Urinary bladder (tissue), 3 donors: ENCODE measurements at regions not wholly inside any gene's neighbourhood (a gene's known extent, or its start where the extent isn't known, plus 50 kb on each side); places are given as distances from the start of the nearest gene placed in this dataset.

Experiments used
- DNase-seq: peaks from one replicate; pipeline ENCODE4 v3.0.0-alpha.2; 2015; ENCODE audit errors: extremely low spot score
- H3K27ac ChIP-seq: one replicate; pipeline ENCODE4 v1.5.1; 2013; ENCODE audit warnings: low read depth, mild to moderate bottlenecking, moderate library complexity
- H3K36me3 ChIP-seq: one replicate; pipeline ENCODE4 v1.6.1; 2013; ENCODE audit warnings: mild to moderate bottlenecking, moderate library complexity; ENCODE audit not compliant: insufficient read depth
- H3K4me1 ChIP-seq: one replicate; pipeline ENCODE4 v1.6.1; 2013; ENCODE audit warnings: mild to moderate bottlenecking, moderate library complexity; ENCODE audit not compliant: insufficient read depth
- H3K4me3 ChIP-seq: one replicate; pipeline ENCODE4 v1.5.1; 2013; ENCODE audit warnings: low read depth, low read length
- WGBS: extraction: QIAGEN DNeasy Blood & Tissue Kit; methylation state at CpG from one replicate; pipeline ENCODE4 v1.1.7; 2013; 5-methylcytosine and 5-hydroxymethylcytosine counted together
- donor health status: healthy with polysubstance abuse.
- donor health status: healthy.

- H3K27ac ChIP-seq, result no peak overlapping the region
- no peak for DNase-seq
- no peaks in the 10 kb centered on the region for H3K4me1 ChIP-seq
- no peak overlapping the region for H3K4me3 ChIP-seq
- WGBS, result 48% methylated on average over 4 of the region's 4 CpGs
- H3K36me3 ChIP-seq, result no peaks in the 10 kb centered on the region
These were observed 56.6 kb downstream of the HLA-G start for GRCh38 chr6:29884261-29884660.

- no peak overlapping the region for H3K27ac ChIP-seq
- H3K4me3 ChIP-seq, result peak overlapping the region; percentile 61
- no peak for DNase-seq
- 81% methylated on average over 5 of the region's 5 CpGs for WGBS
- H3K4me1 ChIP-seq, result no peaks in the 10 kb centered on the region
- no peaks in the 10 kb centered on the region for H3K36me3 ChIP-seq
These were observed 55.6 kb upstream of the HLA-A start for GRCh38 chr6:29886701-29887100.

- Histone ChIP-seq H3K4me3 (peak overlapping the region; percentile 61), H3K4me1 (no peaks in the 10 kb centered on the region), H3K36me3 (no peaks in the 10 kb centered on the region), H3K27ac (peak overlapping the region; percentile 92)
- 7% methylated on average over 28 of the region's 28 CpGs for WGBS
- no peak for DNase-seq
These were observed 55.0 kb upstream of the HLA-A start for GRCh38 chr6:29887330-29887818.

- WGBS, result 4% methylated on average over 101 of the region's 101 CpGs
- no peak for DNase-seq
- H3K4me1 ChIP-seq, result no peaks in the 10 kb centered on the region
- no peaks in the 10 kb centered on the region for H3K36me3 ChIP-seq
- H3K4me3 ChIP-seq, result peak overlapping the region; percentile 61
- peak overlapping the region; percentile 92 for H3K27ac ChIP-seq
These were observed 54.2 kb upstream of the HLA-A start for GRCh38 chr6:29887819-29888776.
